ENCODE measurements at regions not wholly inside any gene's neighbourhood (a gene's known extent, or its start where the extent isn't known, plus 50 kb on each side); places are given as distances from the start of the nearest gene placed in this dataset.

DNA sequence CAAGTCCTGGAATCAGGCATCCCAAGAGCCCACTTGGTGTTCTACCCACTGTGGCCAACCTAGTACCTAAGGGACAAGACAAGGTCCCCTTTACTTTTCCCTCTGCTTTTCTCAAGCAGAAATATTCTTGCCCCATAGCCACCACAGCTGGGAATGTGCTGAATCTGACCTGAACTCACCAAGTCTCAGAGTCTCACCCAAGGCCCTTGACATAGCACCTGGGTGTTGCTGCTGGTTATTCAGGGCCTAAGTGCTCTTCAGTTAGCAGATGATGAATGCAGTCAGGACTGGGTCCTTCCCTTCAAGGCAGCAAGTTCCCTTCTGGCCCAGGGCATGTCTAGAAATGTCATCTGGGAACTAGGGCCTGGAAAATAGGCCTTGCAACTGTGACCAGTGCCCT, 201.8 kb upstream of the SERP2 start:
- intact Hi-C loops (cut with DNase I), result no loop called here

DNA sequence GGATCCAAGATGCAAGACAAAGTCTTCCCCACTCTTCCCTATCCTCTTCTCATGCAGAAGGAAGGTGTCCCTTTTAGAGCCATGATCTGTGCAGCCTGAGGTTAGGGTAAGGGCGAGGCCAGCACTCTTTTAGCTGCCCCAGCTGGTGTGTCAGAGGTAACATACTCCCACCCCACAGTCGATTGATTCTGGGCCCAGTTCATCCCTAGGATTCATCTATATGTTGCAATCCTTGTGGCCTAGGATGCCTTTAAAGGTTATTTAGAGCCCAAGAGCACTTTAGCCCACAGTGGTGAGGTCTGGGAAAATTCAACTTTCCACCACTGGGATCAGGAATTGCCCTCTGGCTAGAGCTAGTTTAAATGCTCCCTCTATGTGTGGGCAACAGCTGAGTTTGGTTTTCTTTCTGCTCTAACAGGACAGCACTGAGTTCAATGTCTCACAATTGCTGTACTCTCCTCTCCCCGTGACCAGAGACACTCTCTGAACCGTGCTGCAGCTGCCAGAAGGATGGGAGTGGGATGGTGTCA, 201.3 kb upstream of the SERP2 start:
- no peaks in the 10 kb centered on the region for H3K27me3 ChIP-seq (ENCODE audit: control insufficient read depth, insufficient read depth, low read length)
- no peak overlapping the region for H3K27ac ChIP-seq (ENCODE audit: low read depth in 2 of 2, low read length in 2 of 2)
- TF ChIP-seq, protein P1, sequence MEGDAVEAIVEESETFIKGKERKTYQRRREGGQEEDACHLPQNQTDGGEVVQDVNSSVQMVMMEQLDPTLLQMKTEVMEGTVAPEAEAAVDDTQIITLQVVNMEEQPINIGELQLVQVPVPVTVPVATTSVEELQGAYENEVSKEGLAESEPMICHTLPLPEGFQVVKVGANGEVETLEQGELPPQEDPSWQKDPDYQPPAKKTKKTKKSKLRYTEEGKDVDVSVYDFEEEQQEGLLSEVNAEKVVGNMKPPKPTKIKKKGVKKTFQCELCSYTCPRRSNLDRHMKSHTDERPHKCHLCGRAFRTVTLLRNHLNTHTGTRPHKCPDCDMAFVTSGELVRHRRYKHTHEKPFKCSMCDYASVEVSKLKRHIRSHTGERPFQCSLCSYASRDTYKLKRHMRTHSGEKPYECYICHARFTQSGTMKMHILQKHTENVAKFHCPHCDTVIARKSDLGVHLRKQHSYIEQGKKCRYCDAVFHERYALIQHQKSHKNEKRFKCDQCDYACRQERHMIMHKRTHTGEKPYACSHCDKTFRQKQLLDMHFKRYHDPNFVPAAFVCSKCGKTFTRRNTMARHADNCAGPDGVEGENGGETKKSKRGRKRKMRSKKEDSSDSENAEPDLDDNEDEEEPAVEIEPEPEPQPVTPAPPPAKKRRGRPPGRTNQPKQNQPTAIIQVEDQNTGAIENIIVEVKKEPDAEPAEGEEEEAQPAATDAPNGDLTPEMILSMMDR (IDR thresholded peaks at IDR 0.05; ENCODE audit: borderline replicate concordance, extremely low read depth, insufficient read depth), result no peak
- no peak overlapping the region for H3K9ac ChIP-seq (ENCODE audit: low read length in 3 of 3)
- H3K4me1 ChIP-seq (ENCODE audit: control insufficient read depth in 2 of 3, insufficient read depth in 2 of 3, low read depth in 1 of 3, low read length in 3 of 3), result peaks cover 0 to 5% (median 0%) of the 10 kb centered on the region in 3 donors
- H3K4me3 ChIP-seq (ENCODE audit: low read length in 3 of 3), result no peak overlapping the region
- FAIRE-seq (no peak), DNase-seq (no peak)
- no peaks in the 10 kb centered on the region for H3K9me3 ChIP-seq (ENCODE audit: control insufficient read depth in 2 of 3, insufficient read depth in 1 of 3, low read length in 3 of 3)
- no peaks in the 10 kb centered on the region for H3K36me3 ChIP-seq (ENCODE audit: control insufficient read depth in 2 of 3, insufficient read depth in 3 of 3, low read length in 3 of 3)
- intact Hi-C loops (cut with DNase I), result no loop called here

More for the DNA sequence above, 201.8 kb upstream of the SERP2 start:
- Histone ChIP-seq H3K9ac (ENCODE audit: low read length in 3 of 3) (no peak overlapping the region), H3K9me3 (ENCODE audit: control insufficient read depth in 2 of 3, insufficient read depth in 1 of 3, low read length in 3 of 3) (no peaks in the 10 kb centered on the region), H3K27me3 (ENCODE audit: control insufficient read depth, insufficient read depth, low read length) (no peaks in the 10 kb centered on the region), H3K4me1 (ENCODE audit: control insufficient read depth in 2 of 3, insufficient read depth in 2 of 3, low read depth in 1 of 3, low read length in 3 of 3) (peaks cover 0 to 5% (median 0%) of the 10 kb centered on the region in 3 donors), H3K36me3 (ENCODE audit: control insufficient read depth in 2 of 3, insufficient read depth in 3 of 3, low read length in 3 of 3) (no peaks in the 10 kb centered on the region), H3K4me3 (ENCODE audit: low read length in 3 of 3) (no peak overlapping the region), H3K27ac (ENCODE audit: low read depth in 2 of 2, low read length in 2 of 2) (no peak overlapping the region)
- TF ChIP-seq, protein P1 (IDR thresholded peaks at IDR 0.05; ENCODE audit: borderline replicate concordance, extremely low read depth, insufficient read depth), result no peak
- no peak for FAIRE-seq
- DNase-seq, result no peak

DNA sequence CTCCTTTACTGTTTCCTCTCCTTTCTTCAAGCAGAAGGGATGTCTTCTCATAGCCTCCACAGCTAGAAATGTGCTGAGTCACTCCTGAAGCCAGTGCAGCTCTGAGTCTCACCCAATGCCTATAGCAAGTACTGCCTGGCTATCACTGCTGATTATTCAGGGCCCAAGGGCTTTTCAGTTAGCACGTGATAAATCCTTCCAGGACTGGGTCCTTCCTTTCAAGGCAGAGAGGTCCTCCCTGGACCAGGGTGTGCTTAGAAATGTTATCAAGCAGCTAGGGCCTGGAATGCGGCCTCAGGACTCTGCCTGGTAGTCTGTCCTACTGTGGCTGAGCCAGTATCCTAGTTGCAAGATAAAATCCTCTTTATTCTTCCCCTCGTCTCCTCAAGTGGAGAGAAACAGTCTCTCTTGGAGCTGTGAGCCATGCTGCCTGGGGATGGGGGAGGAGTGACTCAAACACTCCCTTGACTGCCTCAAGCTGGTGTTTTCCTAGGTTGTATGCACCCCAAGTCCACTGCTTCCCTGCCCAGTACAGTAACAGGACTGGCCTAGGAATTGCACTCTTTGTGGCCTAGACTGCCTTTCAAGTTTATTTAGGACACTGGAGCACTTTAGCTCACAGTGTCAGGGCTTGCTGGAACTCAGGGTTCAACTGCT, 198.7 kb upstream of the SERP2 start:
- FAIRE-seq (no peak), DNase-seq (no peak)
- no peak overlapping the region for H3K9ac ChIP-seq (ENCODE audit: low read length in 3 of 3)
- TF ChIP-seq, protein P1 (IDR thresholded peaks at IDR 0.05; ENCODE audit: borderline replicate concordance, extremely low read depth, insufficient read depth), result no peak
- H3K4me3 ChIP-seq (ENCODE audit: low read length in 3 of 3), result no peak overlapping the region
- intact Hi-C loops (cut with DNase I), result no loop called here
- no peak overlapping the region for H3K27ac ChIP-seq (ENCODE audit: low read depth in 2 of 2, low read length in 2 of 2)
- H3K9me3 ChIP-seq (ENCODE audit: control insufficient read depth in 2 of 3, insufficient read depth in 1 of 3, low read length in 3 of 3), result no peaks in the 10 kb centered on the region
- H3K36me3 ChIP-seq (ENCODE audit: control insufficient read depth in 2 of 3, insufficient read depth in 3 of 3, low read length in 3 of 3), result no peaks in the 10 kb centered on the region
- no peaks in the 10 kb centered on the region for H3K27me3 ChIP-seq (ENCODE audit: control insufficient read depth, insufficient read depth, low read length)
- peaks cover 0 to 5% (median 0%) of the 10 kb centered on the region in 3 donors for H3K4me1 ChIP-seq (ENCODE audit: control insufficient read depth in 2 of 3, insufficient read depth in 2 of 3, low read depth in 1 of 3, low read length in 3 of 3)

Measured in kidney (tissue), 13 donors.